GM10248 (cell line): ENCODE measurements at regions not wholly inside any gene's neighbourhood (a gene's known extent, or its start where the extent isn't known, plus 50 kb on each side); places are given as distances from the start of the nearest gene placed in this dataset.
"Not testable (repeated sequence)": the region's sequence is repeated elsewhere in the genome, so short reads cannot be mapped to it uniquely, and the experiment has no call there.

Source experiments
- CTCF ChIA-PET: fragments of 300-600 bp; sonication (Branson Sonifier 250); formaldehyde crosslinking; extraction: SDS; loops from one replicate; lab custom pipeline; 2021; ENCODE audit warnings: antibody characterized with exemption; lab: Yijun Ruan, JAX
- POLR2A ChIA-PET: fragments of 350-650 bp; sonication (Branson Sonifier 250); formaldehyde crosslinking; extraction: SDS; loops from one replicate; lab custom pipeline; 2020; ENCODE audit warnings: antibody characterized with exemption; lab: Yijun Ruan, JAX
- DNase-seq: peaks from one replicate; pipeline ENCODE4 v3.0.0; 2012; ENCODE audit errors: extremely low spot score
- TF ChIP-seq, protein P1 (sequence below): IDR thresholded peaks from 2 replicates; pipeline ENCODE4 v1.5.1; 2012; ENCODE audit warnings: mild to moderate bottlenecking, low read depth; ENCODE audit errors: extremely low read depth, missing control alignments, control extremely low read depth

- ChIA-PET CTCF (interaction anchor here (1.2 to 1.8 kb wide), 4 partner anchors 8 to 39 kb away, joined by 3 to 6 read pairs (median 4); no protein-coding TSS in a partner anchor), POLR2A (no interaction called here)
- TF ChIP-seq, protein P1, sequence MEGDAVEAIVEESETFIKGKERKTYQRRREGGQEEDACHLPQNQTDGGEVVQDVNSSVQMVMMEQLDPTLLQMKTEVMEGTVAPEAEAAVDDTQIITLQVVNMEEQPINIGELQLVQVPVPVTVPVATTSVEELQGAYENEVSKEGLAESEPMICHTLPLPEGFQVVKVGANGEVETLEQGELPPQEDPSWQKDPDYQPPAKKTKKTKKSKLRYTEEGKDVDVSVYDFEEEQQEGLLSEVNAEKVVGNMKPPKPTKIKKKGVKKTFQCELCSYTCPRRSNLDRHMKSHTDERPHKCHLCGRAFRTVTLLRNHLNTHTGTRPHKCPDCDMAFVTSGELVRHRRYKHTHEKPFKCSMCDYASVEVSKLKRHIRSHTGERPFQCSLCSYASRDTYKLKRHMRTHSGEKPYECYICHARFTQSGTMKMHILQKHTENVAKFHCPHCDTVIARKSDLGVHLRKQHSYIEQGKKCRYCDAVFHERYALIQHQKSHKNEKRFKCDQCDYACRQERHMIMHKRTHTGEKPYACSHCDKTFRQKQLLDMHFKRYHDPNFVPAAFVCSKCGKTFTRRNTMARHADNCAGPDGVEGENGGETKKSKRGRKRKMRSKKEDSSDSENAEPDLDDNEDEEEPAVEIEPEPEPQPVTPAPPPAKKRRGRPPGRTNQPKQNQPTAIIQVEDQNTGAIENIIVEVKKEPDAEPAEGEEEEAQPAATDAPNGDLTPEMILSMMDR: no peak
- DNase-seq: no peak
Measured at GRCh38 chr18:57950542-57950941, 93.5 kb upstream of the NEDD4L start.

GRCh38 chr18:57949335-57949734 lies 94.7 kb upstream of the NEDD4L start:
- DNase-seq, POLR2A ChIA-PET: not testable (repeated sequence)
- CTCF ChIA-PET: interaction anchor here (0.9 to 1.6 kb wide), 4 partner anchors 9 to 38 kb away, joined by 3 to 4 read pairs (median 3); no protein-coding TSS in a partner anchor

DNA sequence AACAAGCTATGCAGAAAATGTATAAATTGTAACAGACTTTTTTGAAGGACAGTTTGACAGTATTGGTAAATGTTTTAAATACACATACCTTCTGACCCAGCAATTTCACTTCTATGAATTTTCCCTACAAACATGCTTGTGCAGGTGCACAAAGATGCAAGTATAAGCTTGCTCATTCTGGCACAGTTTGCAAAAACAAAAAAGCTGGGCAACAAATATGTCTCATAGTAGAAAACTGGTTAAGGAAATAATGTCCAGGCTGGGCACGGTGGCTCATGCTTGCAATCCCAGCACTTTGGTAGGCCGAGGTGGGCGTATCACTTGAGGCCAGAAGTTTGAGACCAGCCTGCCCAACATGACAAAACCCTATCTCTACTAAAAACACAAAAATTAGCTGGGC lies 96.9 kb upstream of the NEDD4L start:
- ChIA-PET POLR2A (no interaction called here), CTCF (interaction anchor here (1.4 to 2.8 kb wide), 4 partner anchors 11 to 175 kb away, joined by 3 to 17 read pairs (median 4); no protein-coding TSS in a partner anchor)
- TF ChIP-seq, protein P1: no peak
- DNase-seq: no peak

GRCh38 chr18:57943723-57944122 lies 100.3 kb upstream of the NEDD4L start:
- POLR2A ChIA-PET: no interaction called here
- TF ChIP-seq, protein P1: no peak
- no peak for DNase-seq
- CTCF ChIA-PET: no interaction called here

GRCh38 chr18:57942493-57942892 lies 101.5 kb upstream of the NEDD4L start:
- POLR2A ChIA-PET: no interaction called here
- TF ChIP-seq, protein P1: no peak
- CTCF ChIA-PET: interaction anchor here (1.3 kb wide), 1 partner anchor 31 kb away, joined by 3 read pairs; no protein-coding TSS in a partner anchor
- no peak for DNase-seq

DNA sequence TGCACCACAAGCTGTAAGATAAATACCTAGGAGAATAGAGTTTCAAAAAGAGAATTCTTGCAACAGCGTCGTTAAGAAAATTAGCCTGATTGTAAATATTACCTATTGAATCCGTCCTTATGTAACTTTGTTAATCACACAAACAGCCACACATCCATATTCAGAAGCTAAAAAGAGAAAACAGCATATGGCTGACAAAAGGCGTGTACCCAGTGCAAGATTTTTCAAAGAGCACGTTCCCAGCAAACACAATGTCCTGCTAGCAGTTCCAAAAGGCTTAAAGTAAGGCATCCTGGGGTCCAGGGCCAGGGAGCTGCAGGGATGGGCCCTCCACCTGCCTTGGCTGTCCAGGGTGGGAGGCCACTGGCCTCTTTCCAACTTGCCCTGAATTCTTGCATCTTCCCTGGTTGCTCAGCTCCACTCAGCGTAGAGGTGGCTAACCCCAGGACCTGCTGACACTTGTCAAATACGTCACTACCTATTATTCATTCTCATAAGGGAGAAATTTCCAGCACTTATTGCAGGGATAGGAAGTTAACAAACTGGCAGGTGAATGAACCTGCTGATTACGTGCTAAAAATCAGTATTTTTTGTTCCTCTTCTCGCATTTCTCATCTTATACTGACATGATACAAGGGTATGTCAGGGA lies 102.1 kb upstream of the NEDD4L start:
- ChIA-PET CTCF (interaction anchor here (1.3 kb wide), 1 partner anchor 31 kb away, joined by 3 read pairs; no protein-coding TSS in a partner anchor), POLR2A (no interaction called here)
- TF ChIP-seq, protein P1: no peak
- DNase-seq: no peak

- no peak for DNase-seq
- CTCF ChIA-PET: interaction anchor here (1.3 kb wide), 1 partner anchor 14 kb away, joined by 3 read pairs; no protein-coding TSS in a partner anchor
- POLR2A ChIA-PET: no interaction called here
Measured at GRCh38 chr18:57940166-57940660, 103.8 kb upstream of the NEDD4L start.

DNA sequence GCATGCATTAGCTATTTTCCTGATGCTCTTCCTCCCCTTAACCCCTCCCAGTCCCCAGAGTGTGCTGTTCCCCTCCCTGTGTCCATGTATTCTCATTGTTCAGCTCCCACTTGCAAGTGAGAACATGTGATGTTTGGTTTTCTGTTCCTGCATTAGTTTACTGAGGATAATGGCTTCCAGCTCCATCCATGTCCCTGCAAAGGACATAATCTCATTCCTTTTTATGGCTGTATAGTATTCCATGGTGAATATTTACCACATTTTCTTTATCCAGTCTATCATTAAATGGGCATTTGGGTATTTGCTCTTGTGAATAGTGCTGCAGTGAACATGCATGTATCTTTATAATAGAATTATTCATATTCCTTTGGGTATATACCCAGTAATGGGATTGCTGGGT lies 109.7 kb upstream of the NEDD4L start:
- POLR2A ChIA-PET, DNase-seq, CTCF ChIA-PET: not testable (repeated sequence)

More at GRCh38 chr18:57940166-57940660, 103.8 kb upstream of the NEDD4L start:
- TF ChIP-seq, protein P1: no peak
